ENCODE measurements at regions not wholly inside any gene's neighbourhood (a gene's known extent, or its start where the extent isn't known, plus 50 kb on each side); places are given as distances from the start of the nearest gene placed in this dataset.
"Not testable (repeated sequence)": the region's sequence is repeated elsewhere in the genome, so short reads cannot be mapped to it uniquely, and the experiment has no call there.

- no peak for DNase-seq
Measured at GRCh38 chr5:12141496-12141895, 237.2 kb upstream of the CTNND2 start.

- DNase-seq, result no peak
Measured at GRCh38 chr5:12133520-12133919, 229.3 kb upstream of the CTNND2 start.

GRCh38 chr5:12131020-12131419, 226.8 kb upstream of the CTNND2 start:
- not testable (repeated sequence) for DNase-seq

- DNase-seq, result no peak
Measured at GRCh38 chr5:12125895-12126294, 221.6 kb upstream of the CTNND2 start.

GRCh38 chr5:12119657-12120056, 215.4 kb upstream of the CTNND2 start:
- DNase-seq, result no peak

GRCh38 chr5:12114075-12114474, 209.8 kb upstream of the CTNND2 start:
- no peak for DNase-seq

- no peak for DNase-seq
Measured at GRCh38 chr5:12113062-12113461, 208.8 kb upstream of the CTNND2 start.

- DNase-seq, result no peak
Measured at GRCh38 chr5:12111261-12111660, 207.0 kb upstream of the CTNND2 start.

- no peak for DNase-seq
Measured at GRCh38 chr5:12110629-12111028, 206.4 kb upstream of the CTNND2 start.

- no peak for DNase-seq
Measured at GRCh38 chr5:12109075-12109688, 204.9 kb upstream of the CTNND2 start.

GRCh38 chr5:12102151-12102550, 197.9 kb upstream of the CTNND2 start:
- no peak for DNase-seq

- no peak for DNase-seq
Measured at GRCh38 chr5:12100542-12100941, 196.3 kb upstream of the CTNND2 start.

- no peak for DNase-seq
Measured at GRCh38 chr5:12099296-12099695, 195.1 kb upstream of the CTNND2 start.

- DNase-seq, result no peak
Measured at GRCh38 chr5:12095808-12096281, 191.6 kb upstream of the CTNND2 start.

- DNase-seq, result no peak
Measured at GRCh38 chr5:12093586-12093985, 189.3 kb upstream of the CTNND2 start.

GRCh38 chr5:12080761-12081160, 176.5 kb upstream of the CTNND2 start:
- DNase-seq, result no peak

GRCh38 chr5:12078286-12078685, 174.0 kb upstream of the CTNND2 start:
- DNase-seq, result not testable (repeated sequence)

- no peak for DNase-seq
Measured at GRCh38 chr5:12073426-12073825, 169.2 kb upstream of the CTNND2 start.

GRCh38 chr5:12072441-12072840, 168.2 kb upstream of the CTNND2 start:
- DNase-seq, result no peak

GRCh38 chr5:12071455-12071854, 167.2 kb upstream of the CTNND2 start:
- DNase-seq, result no peak

- peak; percentile 31 for DNase-seq
Measured at GRCh38 chr5:12023614-12024241, 119.5 kb upstream of the CTNND2 start.

- no peak for DNase-seq
Measured at GRCh38 chr5:12022444-12022843, 118.2 kb upstream of the CTNND2 start.

- DNase-seq, result no peak
Measured at GRCh38 chr5:12019306-12019705, 115.1 kb upstream of the CTNND2 start.

- DNase-seq, result no peak
Measured at GRCh38 chr5:12017007-12017406, 112.8 kb upstream of the CTNND2 start.

All from renal pelvis (tissue), 1 donor.